C4-2B (cell line): ENCODE measurements at regions not wholly inside any gene's neighbourhood (a gene's known extent, or its start where the extent isn't known, plus 50 kb on each side); places are given as distances from the start of the nearest gene placed in this dataset.

ENCODE experiments used
- H3K27ac ChIP-seq: fragments of 450-650 bp; 2 replicates; pipeline ENCODE4 v1.5.1; 2017
- CTCF ChIP-seq: fragments of 450-650 bp; conservative IDR thresholded peaks from 2 replicates; pipeline ENCODE4 v1.5.1; 2017; ENCODE audit warnings: mild to moderate bottlenecking
- ZFX ChIP-seq: fragments of 450-650 bp; IDR thresholded peaks from 2 replicates; pipeline ENCODE4 v1.6.1; 2017

GRCh38 chr6:22399693-22400092 is 102.9 kb upstream of the PRL start:
- TF ChIP-seq CTCF = no peak
- no peak for TF ChIP-seq ZFX

GRCh38 chr6:22401206-22401605 is 104.4 kb upstream of the PRL start:
- no peak overlapping the region for H3K27ac ChIP-seq
- TF ChIP-seq CTCF (no peak), ZFX (no peak)

More at GRCh38 chr6:22399693-22400092, 102.9 kb upstream of the PRL start:
- no peak overlapping the region for H3K27ac ChIP-seq

- H3K27ac ChIP-seq = no peak overlapping the region
- TF ChIP-seq CTCF (no peak), ZFX (no peak)
These were observed 105.1 kb upstream of the PRL start for GRCh38 chr6:22401932-22402331.

GRCh38 chr6:22409486-22409885 is 112.7 kb upstream of the PRL start:
- H3K27ac ChIP-seq = no peak overlapping the region
- TF ChIP-seq ZFX = no peak

GRCh38 chr6:22411376-22412105 is 114.7 kb upstream of the PRL start:
- H3K27ac ChIP-seq = no peak overlapping the region
- no peak for TF ChIP-seq ZFX
- TF ChIP-seq CTCF = no peak

GRCh38 chr6:22412994-22413393 is 116.2 kb upstream of the PRL start:
- TF ChIP-seq CTCF (no peak), ZFX (no peak)

GRCh38 chr6:22413681-22414311 is 117.0 kb upstream of the PRL start:
- TF ChIP-seq ZFX (no peak), CTCF (no peak)

More at GRCh38 chr6:22412994-22413393, 116.2 kb upstream of the PRL start:
- H3K27ac ChIP-seq = no peak overlapping the region

More at GRCh38 chr6:22413681-22414311, 117.0 kb upstream of the PRL start:
- no peak overlapping the region for H3K27ac ChIP-seq
